Spleen (tissue), 7 donors: ENCODE measurements at regions not wholly inside any gene's neighbourhood (a gene's known extent, or its start where the extent isn't known, plus 50 kb on each side); places are given as distances from the start of the nearest gene placed in this dataset.

Experiments used
- POLR2A ChIP-seq, 3 donors: fragments of 450-650 bp; IDR thresholded peaks; one replicate each; pipeline ENCODE4 v1.5.1; 2017; ENCODE audit warnings: antibody characterized with exemption in 3 of 3, mild to moderate bottlenecking in 1 of 3
- TF ChIP-seq, protein P1 (sequence below), 11 experiments: fragments of 200-600 bp in 7 of 11; fragments of 450-650 bp in 4 of 11; sonication (generic) in 4 of 11; IDR thresholded peaks in 8 of 11; conservative IDR thresholded peaks in 3 of 11; 1 replicate in 7 of 11; 2 replicates in 4 of 11; pipeline versions ENCODE4 v1.4.0 to v1.8.0; 2016 to 2021; ENCODE audit warnings: antibody characterized with exemption in 11 of 11, inconsistent platforms in 4 of 11, mild to moderate bottlenecking in 1 of 11
- donor health status: DM: no; HTN: no; CAD: no; lungs with moderate emphysema.
- donor health status: DM: no; HTN: no; CAD: no.
- donor health status: DM: no; HTN: no; CAD: no.

DNA sequence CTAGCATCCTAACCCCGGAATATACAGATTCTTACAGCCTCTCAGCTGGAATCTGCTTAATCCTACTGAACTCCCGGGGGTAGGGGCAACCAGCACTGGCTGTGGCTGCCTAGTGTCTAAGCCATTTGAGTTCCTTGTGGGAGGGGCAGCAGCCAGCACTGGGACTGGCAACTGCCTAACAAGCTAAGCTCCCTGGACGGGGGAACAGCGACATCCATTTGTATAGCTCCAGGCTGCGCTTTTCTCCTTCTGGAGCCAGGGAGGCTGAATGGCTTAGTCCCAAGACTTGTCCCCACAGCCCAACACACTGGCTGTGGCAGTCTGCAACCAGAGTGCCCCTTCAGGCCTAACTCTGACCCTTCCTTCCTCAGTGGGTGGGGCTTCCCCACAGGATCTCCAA, 787.2 kb downstream of the METTL4 start:
- no peak for TF ChIP-seq POLR2A (IDR thresholded peaks at IDR 0.05)
- TF ChIP-seq, protein P1, sequence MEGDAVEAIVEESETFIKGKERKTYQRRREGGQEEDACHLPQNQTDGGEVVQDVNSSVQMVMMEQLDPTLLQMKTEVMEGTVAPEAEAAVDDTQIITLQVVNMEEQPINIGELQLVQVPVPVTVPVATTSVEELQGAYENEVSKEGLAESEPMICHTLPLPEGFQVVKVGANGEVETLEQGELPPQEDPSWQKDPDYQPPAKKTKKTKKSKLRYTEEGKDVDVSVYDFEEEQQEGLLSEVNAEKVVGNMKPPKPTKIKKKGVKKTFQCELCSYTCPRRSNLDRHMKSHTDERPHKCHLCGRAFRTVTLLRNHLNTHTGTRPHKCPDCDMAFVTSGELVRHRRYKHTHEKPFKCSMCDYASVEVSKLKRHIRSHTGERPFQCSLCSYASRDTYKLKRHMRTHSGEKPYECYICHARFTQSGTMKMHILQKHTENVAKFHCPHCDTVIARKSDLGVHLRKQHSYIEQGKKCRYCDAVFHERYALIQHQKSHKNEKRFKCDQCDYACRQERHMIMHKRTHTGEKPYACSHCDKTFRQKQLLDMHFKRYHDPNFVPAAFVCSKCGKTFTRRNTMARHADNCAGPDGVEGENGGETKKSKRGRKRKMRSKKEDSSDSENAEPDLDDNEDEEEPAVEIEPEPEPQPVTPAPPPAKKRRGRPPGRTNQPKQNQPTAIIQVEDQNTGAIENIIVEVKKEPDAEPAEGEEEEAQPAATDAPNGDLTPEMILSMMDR (IDR thresholded peaks at IDR 0.05 in 8 of 11, conservative IDR thresholded peaks at IDR 0.05 in 3 of 11): no peak
